GM06990 (cell line): ENCODE measurements at regions not wholly inside any gene's neighbourhood (a gene's known extent, or its start where the extent isn't known, plus 50 kb on each side); places are given as distances from the start of the nearest gene placed in this dataset.

ENCODE experiments used
- DNase-seq: peaks from one replicate; pipeline ENCODE4 v3.0.0-alpha.2; 2011; ENCODE audit not compliant: insufficient read length; ENCODE audit errors: extremely low read depth
- H3K27me3 ChIP-seq: replicated peaks from 2 replicates; pipeline ENCODE4 v1.6.0; 2011; ENCODE audit warnings: low read length; ENCODE audit not compliant: control insufficient read depth, insufficient read depth
- H3K36me3 ChIP-seq: 2 replicates; pipeline ENCODE4 v1.5.1; 2011; ENCODE audit warnings: low read length; ENCODE audit not compliant: control insufficient read depth, insufficient read depth
- H3K4me3 ChIP-seq: replicated peaks from 2 replicates; pipeline ENCODE4 v1.5.1; 2011; ENCODE audit warnings: low read depth, mild to moderate bottlenecking, control low read depth, low read length
- TF ChIP-seq, protein P1 (sequence below): IDR thresholded peaks from 2 replicates; pipeline ENCODE4 v1.5.1; 2011; ENCODE audit warnings: low read length, control low read depth, mild to moderate bottlenecking, inconsistent platforms; ENCODE audit not compliant: insufficient read depth, poor library complexity, severe bottlenecking

DNA sequence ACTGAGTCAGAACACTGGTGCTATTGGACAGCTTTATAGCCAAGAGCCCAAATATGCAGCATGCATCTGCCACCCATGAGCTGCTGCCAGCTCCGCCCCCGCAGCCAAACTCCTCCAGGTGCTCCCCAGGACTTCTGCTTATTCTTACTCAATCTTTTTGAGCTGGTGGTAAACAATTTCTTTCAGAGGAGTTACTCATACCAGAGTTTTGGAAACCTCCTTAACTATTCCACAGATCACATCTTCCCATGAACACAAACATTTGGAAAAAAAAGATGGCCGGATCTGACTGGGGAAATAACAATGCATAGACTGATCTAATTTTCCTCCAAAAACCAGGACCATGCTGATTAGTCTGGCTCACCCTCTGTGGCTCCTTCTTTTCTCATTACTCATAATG is 399.9 kb downstream of the GPM6A start:
- Histone ChIP-seq H3K4me3 (no peak overlapping the region), H3K27me3 (no peaks in the 10 kb centered on the region), H3K36me3 (no peaks in the 10 kb centered on the region)
- TF ChIP-seq, protein P1, sequence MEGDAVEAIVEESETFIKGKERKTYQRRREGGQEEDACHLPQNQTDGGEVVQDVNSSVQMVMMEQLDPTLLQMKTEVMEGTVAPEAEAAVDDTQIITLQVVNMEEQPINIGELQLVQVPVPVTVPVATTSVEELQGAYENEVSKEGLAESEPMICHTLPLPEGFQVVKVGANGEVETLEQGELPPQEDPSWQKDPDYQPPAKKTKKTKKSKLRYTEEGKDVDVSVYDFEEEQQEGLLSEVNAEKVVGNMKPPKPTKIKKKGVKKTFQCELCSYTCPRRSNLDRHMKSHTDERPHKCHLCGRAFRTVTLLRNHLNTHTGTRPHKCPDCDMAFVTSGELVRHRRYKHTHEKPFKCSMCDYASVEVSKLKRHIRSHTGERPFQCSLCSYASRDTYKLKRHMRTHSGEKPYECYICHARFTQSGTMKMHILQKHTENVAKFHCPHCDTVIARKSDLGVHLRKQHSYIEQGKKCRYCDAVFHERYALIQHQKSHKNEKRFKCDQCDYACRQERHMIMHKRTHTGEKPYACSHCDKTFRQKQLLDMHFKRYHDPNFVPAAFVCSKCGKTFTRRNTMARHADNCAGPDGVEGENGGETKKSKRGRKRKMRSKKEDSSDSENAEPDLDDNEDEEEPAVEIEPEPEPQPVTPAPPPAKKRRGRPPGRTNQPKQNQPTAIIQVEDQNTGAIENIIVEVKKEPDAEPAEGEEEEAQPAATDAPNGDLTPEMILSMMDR = no peak
- no peak for DNase-seq

DNA sequence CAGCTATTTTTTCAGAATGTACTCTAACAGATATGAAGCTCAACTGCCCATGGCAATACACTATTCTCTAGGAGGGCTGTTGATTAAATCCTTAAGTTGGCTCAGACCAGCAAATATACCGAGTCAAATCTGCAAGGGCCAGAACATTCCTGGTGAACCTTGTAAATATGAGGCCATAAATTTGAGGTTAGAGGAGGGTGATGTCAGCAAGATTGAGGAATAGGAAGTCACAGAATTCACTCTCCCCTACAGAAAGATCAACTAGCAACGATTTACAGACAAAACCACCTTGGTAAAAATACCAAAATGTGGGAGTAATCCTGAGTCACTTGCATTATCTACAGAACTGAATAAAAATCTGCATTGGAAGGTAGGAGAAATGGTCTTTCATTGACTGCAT is 399.3 kb downstream of the GPM6A start:
- H3K27me3 ChIP-seq = no peaks in the 10 kb centered on the region
- no peak overlapping the region for H3K4me3 ChIP-seq
- TF ChIP-seq, protein P1 = no peak
- no peaks in the 10 kb centered on the region for H3K36me3 ChIP-seq
- DNase-seq = no peak

DNA sequence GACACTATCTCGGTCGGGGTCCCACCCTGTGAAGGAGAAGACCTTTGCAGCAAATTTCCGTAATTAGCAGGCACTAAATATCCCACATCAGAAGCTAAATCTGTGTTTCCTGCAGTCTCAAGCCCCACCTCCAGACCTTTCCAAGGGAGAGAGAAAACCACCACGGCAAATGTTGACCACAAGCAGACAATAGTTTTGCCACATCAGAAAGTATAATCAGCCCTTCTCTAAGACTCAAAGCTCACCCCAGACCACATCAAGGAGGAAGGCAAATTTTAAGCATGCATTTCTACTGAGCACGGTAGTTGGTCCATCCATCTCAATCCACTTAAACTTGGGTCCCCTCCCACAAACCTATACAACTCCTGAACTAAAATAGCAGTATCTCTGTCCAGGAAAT is 398.5 kb downstream of the GPM6A start:
- TF ChIP-seq, protein P1 = no peak
- H3K27me3 ChIP-seq = no peaks in the 10 kb centered on the region
- DNase-seq = no peak
- no peak overlapping the region for H3K4me3 ChIP-seq
- H3K36me3 ChIP-seq = no peaks in the 10 kb centered on the region

- no peaks in the 10 kb centered on the region for H3K36me3 ChIP-seq
- no peak for DNase-seq
Measured at GRCh38 chr4:175414602-175415001, 397.5 kb downstream of the GPM6A start.

DNA sequence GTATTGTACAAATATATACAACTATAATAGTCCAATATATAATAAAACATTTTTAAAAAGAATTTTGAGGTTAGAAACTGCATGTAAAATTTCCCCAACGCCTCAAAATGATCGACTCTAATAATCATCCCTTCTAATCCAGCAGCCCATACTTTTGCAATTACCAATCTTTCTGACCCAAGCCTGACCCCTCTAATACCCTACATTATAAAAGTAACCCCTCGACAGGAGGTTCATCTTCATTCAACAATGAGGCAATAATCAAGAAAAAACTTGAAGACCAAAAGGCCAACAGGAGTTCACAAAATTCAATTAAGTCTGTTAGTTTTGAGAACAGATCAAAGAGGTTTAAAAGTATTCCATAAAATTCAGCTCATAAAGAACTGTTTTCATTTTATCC is 393.5 kb downstream of the GPM6A start:
- H3K27me3 ChIP-seq = no peaks in the 10 kb centered on the region

More at GRCh38 chr4:175414602-175415001, 397.5 kb downstream of the GPM6A start:
- TF ChIP-seq, protein P1 = no peak
- no peaks in the 10 kb centered on the region for H3K27me3 ChIP-seq
- H3K4me3 ChIP-seq = no peak overlapping the region

DNA sequence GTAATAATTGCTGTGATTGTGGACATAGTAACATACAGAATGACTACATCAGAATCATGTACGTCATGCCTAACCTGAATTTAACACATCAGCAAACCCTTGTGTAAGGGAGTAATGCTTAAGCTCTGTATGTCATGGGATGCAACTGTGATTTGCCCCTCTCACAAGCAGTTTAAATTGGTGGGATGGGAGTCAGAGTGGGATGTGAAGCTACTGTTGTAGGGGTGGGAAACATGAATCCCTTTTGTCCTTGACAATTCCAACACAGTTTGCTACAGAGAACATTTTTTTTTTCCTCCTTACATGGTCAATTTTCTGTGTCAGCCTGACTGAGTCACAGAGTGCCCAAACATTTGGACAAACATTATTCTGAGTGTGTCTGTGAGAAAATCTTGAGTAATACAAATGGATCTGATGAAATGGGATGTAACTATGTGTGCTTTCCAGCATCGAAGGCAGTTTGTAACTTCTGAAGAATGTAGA is 392.8 kb downstream of the GPM6A start:
- TF ChIP-seq, protein P1 = no peak
- Histone ChIP-seq H3K4me3 (no peak overlapping the region), H3K27me3 (no peaks in the 10 kb centered on the region), H3K36me3 (no peaks in the 10 kb centered on the region)
- no peak for DNase-seq

More for the DNA sequence above, 393.5 kb downstream of the GPM6A start:
- no peak for DNase-seq
- H3K4me3 ChIP-seq = no peak overlapping the region
- no peaks in the 10 kb centered on the region for H3K36me3 ChIP-seq
- TF ChIP-seq, protein P1 = no peak
